GM23338 (cell line): ENCODE measurements at regions not wholly inside any gene's neighbourhood (a gene's known extent, or its start where the extent isn't known, plus 50 kb on each side); places are given as distances from the start of the nearest gene placed in this dataset.

ENCODE experiments used
- ATAC-seq: fragments of 200-7000 bp; cut with Tn5 transposase; 3 replicates; pipeline ENCODE4 v1.9.1; 2020
- DNase-seq: peaks from one replicate; pipeline ENCODE4 v3.0.0-alpha.2; 2015; ENCODE audit warnings: low spot score
- H2AFZ ChIP-seq: fragments of 200-600 bp; sonication (generic); 2 replicates; pipeline ENCODE4 v1.8.0; 2016; ENCODE audit warnings: antibody characterized with exemption, mild to moderate bottlenecking, moderate library complexity
- H3F3A ChIP-seq: fragments of 200-600 bp; sonication (generic); replicated peaks from 2 replicates; pipeline ENCODE4 v1.8.0; 2017; ENCODE audit warnings: antibody characterized with exemption, mixed run types, low read depth
- H3K27ac ChIP-seq: fragments of 200-600 bp; sonication (generic); 2 replicates; pipeline ENCODE4 v1.6.1; 2016; ENCODE audit warnings: low read depth
- H3K27me3 ChIP-seq: fragments of 200-600 bp; sonication (generic); 2 replicates; pipeline ENCODE4 v1.8.0; 2016; ENCODE audit warnings: mild to moderate bottlenecking, mixed run types, moderate library complexity; ENCODE audit not compliant: insufficient read depth
- H3K36me3 ChIP-seq: fragments of 200-600 bp; sonication (generic); 2 replicates; pipeline ENCODE4 v1.8.0; 2016; ENCODE audit warnings: mild to moderate bottlenecking; ENCODE audit not compliant: insufficient read depth
- H3K4me1 ChIP-seq: fragments of 200-600 bp; sonication (generic); 2 replicates; pipeline ENCODE4 v1.8.0; 2016; ENCODE audit warnings: mild to moderate bottlenecking, moderate library complexity; ENCODE audit not compliant: insufficient read depth
- H3K4me2 ChIP-seq: fragments of 200-600 bp; sonication (generic); 2 replicates; pipeline ENCODE4 v1.7.1; 2017; ENCODE audit warnings: mixed run types
- H3K4me3 ChIP-seq: fragments of 200-600 bp; sonication (generic); 2 replicates; pipeline ENCODE4 v1.6.1; 2016; ENCODE audit warnings: mixed run types
- H3K79me2 ChIP-seq: fragments of 200-600 bp; sonication (generic); replicated peaks from 2 replicates; pipeline ENCODE4 v1.8.0; 2017; ENCODE audit warnings: mild to moderate bottlenecking; ENCODE audit not compliant: insufficient read depth
- H3K9me2 ChIP-seq: fragments of 200-600 bp; sonication (generic); 2 replicates; pipeline ENCODE4 v1.8.0; 2017; ENCODE audit not compliant: insufficient read depth
- H4K20me1 ChIP-seq: fragments of 200-600 bp; sonication (generic); replicated peaks from 2 replicates; pipeline ENCODE4 v1.8.0; 2017; ENCODE audit warnings: mild to moderate bottlenecking; ENCODE audit not compliant: insufficient read depth
- H3K27ac Mint-ChIP-seq: 2 replicates; pipeline ENCODE4 v1.8.0; 2020; ENCODE audit warnings: inconsistent platforms, mild to moderate bottlenecking, moderate library complexity, mixed read lengths
- H3K27me3 Mint-ChIP-seq: 3 replicates; pipeline ENCODE4 v1.8.0; 2022; ENCODE audit warnings: low read depth, mild to moderate bottlenecking, moderate library complexity, mixed read lengths, inconsistent platforms; ENCODE audit not compliant: insufficient read depth, poor library complexity
- H3K36me3 Mint-ChIP-seq: 3 replicates; pipeline ENCODE4 v1.8.0; 2021; ENCODE audit warnings: low read depth, mild to moderate bottlenecking, inconsistent platforms, moderate library complexity, mixed read lengths
- H3K4me1 Mint-ChIP-seq: 3 replicates; pipeline ENCODE4 v1.8.0; 2020; ENCODE audit warnings: mild to moderate bottlenecking, inconsistent platforms, mixed read lengths
- H3K4me3 Mint-ChIP-seq: 3 replicates; pipeline ENCODE4 v1.8.0; 2021; ENCODE audit warnings: moderate library complexity, mild to moderate bottlenecking, inconsistent platforms, mixed read lengths
- H3K9me3 Mint-ChIP-seq: 3 replicates; pipeline ENCODE4 v1.8.0; 2020; ENCODE audit warnings: moderate library complexity, mild to moderate bottlenecking, inconsistent platforms, mixed read lengths
- CREB1 ChIP-seq: fragments of 250-450 bp; sonication (Bioruptor Pico); IDR thresholded peaks from 2 replicates; pipeline ENCODE4 v1.5.0; 2020; ENCODE audit warnings: low read depth, mild to moderate bottlenecking, moderate library complexity
- JUNB ChIP-seq: IDR thresholded peaks from one replicate; pipeline ENCODE4 v1.6.1; 2016; ENCODE audit warnings: antibody characterized with exemption; ENCODE audit not compliant: unreplicated experiment
- NANOG ChIP-seq: IDR thresholded peaks from 2 replicates; pipeline ENCODE4 v1.6.1; 2016; ENCODE audit warnings: antibody characterized with exemption, borderline replicate concordance
- POLR2AphosphoS5 ChIP-seq: IDR thresholded peaks from 2 replicates; pipeline ENCODE4 v1.6.1; 2016; ENCODE audit warnings: antibody characterized with exemption, low read depth
- ZNF114 ChIP-seq: fragments of 250-450 bp; sonication (Bioruptor Pico); IDR thresholded peaks from 2 replicates; pipeline ENCODE4 v1.5.0; 2020; ENCODE audit warnings: mild to moderate bottlenecking, moderate library complexity
- ZNF331 ChIP-seq: fragments of 250-450 bp; sonication (Bioruptor Pico); IDR thresholded peaks from 2 replicates; pipeline ENCODE4 v1.5.0; 2020; ENCODE audit warnings: low read depth, mild to moderate bottlenecking, moderate library complexity
- TF ChIP-seq, protein P1 (sequence below), 2 experiments: fragments of 200-600 bp in 1 of 2; sonication (generic) in 1 of 2; conservative IDR thresholded peaks; 2 replicates each; pipeline versions ENCODE4 v1.5.1 to v1.6.1; 2016 to 2017; ENCODE audit warnings: antibody characterized with exemption in 2 of 2, low read depth in 2 of 2, mild to moderate bottlenecking in 2 of 2, moderate library complexity in 1 of 2
- TF ChIP-seq, protein P2 (sequence below): IDR thresholded peaks from one replicate; pipeline ENCODE4 v1.6.1; 2018; ENCODE audit warnings: antibody characterized with exemption; ENCODE audit not compliant: unreplicated experiment
- TF ChIP-seq, protein P3 (sequence below): fragments of 250-450 bp; sonication (Bioruptor Pico); IDR thresholded peaks from 2 replicates; pipeline ENCODE4 v1.5.0; 2020; ENCODE audit warnings: mild to moderate bottlenecking, moderate library complexity
- TF ChIP-seq, protein P4 (sequence below): IDR thresholded peaks from 2 replicates; pipeline ENCODE4 v1.6.1; 2016; ENCODE audit warnings: antibody characterized with exemption

DNA sequence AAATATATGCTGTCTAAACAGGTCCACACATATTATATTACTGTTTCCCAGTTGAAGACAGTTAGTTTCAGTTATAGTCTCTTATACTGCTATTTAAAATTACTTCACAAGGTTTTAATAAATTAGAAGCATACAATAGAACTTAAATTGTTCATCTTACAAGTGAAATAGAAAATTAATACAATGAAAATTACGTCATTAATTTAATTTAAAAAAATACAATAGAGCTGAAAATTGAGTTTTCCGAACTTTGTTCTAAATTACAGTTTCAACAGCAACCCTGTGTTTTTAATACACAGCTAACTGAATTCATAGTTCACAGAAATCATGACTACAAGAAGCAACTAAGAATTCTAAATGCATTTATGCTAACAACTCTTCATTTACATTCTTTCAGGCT, 525.7 kb upstream of the FOXG1 start:
- Histone ChIP-seq H3K4me1 (no peaks in the 10 kb centered on the region), H3K27ac (no peak overlapping the region), H3K27me3 (no peaks in the 10 kb centered on the region), H4K20me1 (no peaks in the 10 kb centered on the region), H3K4me2 (no peak overlapping the region), H3K9me2 (no peaks in the 10 kb centered on the region; the same call in 1 of the 2 replicates), H3K36me3 (no peaks in the 10 kb centered on the region), H3F3A (no peaks in the 10 kb centered on the region), H3K79me2 (no peaks in the 10 kb centered on the region), H2AFZ (no peak overlapping the region), H3K4me3 (no peak overlapping the region)
- H3K4me1 Mint-ChIP-seq: peaks cover 6% of the 10 kb centered on the region
- no peak overlapping the region for H3K27ac Mint-ChIP-seq
- TF ChIP-seq, protein P1, sequence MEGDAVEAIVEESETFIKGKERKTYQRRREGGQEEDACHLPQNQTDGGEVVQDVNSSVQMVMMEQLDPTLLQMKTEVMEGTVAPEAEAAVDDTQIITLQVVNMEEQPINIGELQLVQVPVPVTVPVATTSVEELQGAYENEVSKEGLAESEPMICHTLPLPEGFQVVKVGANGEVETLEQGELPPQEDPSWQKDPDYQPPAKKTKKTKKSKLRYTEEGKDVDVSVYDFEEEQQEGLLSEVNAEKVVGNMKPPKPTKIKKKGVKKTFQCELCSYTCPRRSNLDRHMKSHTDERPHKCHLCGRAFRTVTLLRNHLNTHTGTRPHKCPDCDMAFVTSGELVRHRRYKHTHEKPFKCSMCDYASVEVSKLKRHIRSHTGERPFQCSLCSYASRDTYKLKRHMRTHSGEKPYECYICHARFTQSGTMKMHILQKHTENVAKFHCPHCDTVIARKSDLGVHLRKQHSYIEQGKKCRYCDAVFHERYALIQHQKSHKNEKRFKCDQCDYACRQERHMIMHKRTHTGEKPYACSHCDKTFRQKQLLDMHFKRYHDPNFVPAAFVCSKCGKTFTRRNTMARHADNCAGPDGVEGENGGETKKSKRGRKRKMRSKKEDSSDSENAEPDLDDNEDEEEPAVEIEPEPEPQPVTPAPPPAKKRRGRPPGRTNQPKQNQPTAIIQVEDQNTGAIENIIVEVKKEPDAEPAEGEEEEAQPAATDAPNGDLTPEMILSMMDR (conservative IDR thresholded peaks at IDR 0.05; ENCODE audit: low read depth in 2 of 2): no peak
- no peak for TF ChIP-seq ZNF114 (CRISPR knock-in tag)
- TF ChIP-seq CREB1: no peak
- no peak for TF ChIP-seq ZNF331 (CRISPR knock-in tag)
- no peak for TF ChIP-seq JUNB
- DNase-seq: no peak
- H3K9me3 Mint-ChIP-seq: peaks cover 21% of the 10 kb centered on the region
- no peak overlapping the region for H3K4me3 Mint-ChIP-seq
- no peak for ATAC-seq
- H3K36me3 Mint-ChIP-seq: peaks cover 12% of the 10 kb centered on the region; the same call in 2 of the 3 replicates
- no peaks in the 10 kb centered on the region for H3K27me3 Mint-ChIP-seq

DNA sequence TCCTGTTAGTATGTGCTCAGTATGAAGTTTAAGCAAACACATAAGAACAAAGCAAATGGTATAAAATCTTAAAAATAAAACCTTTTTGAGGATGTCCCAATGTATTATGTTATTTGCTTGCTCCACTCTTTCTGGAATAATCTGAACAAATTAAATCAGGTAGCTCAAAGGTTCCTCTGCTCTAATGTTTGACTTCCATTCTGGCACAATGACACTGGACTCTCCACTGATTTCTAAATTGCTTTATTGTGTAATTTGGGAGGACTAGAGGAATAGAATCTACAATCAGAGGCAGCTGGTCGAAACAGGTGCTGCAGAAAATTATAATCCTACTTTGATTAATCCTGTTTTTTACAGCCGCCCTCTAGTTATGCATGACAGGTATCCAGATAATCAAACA, 523.7 kb upstream of the FOXG1 start:
- no peak overlapping the region for H3K27ac Mint-ChIP-seq
- H4K20me1 ChIP-seq: no peaks in the 10 kb centered on the region
- no peak overlapping the region for H3K4me2 ChIP-seq
- no peaks in the 10 kb centered on the region for H3K36me3 ChIP-seq
- peaks cover 22% of the 10 kb centered on the region for H3K9me3 Mint-ChIP-seq
- DNase-seq: no peak
- no peaks in the 10 kb centered on the region for H3K79me2 ChIP-seq
- no peak overlapping the region for H3K4me3 ChIP-seq
- H3K27me3 ChIP-seq: no peaks in the 10 kb centered on the region
- H2AFZ ChIP-seq: no peak overlapping the region
- no peaks in the 10 kb centered on the region for H3K27me3 Mint-ChIP-seq
- H3K4me1 ChIP-seq: no peaks in the 10 kb centered on the region
- no peaks in the 10 kb centered on the region for H3F3A ChIP-seq
- no peak for ATAC-seq
- H3K9me2 ChIP-seq: no peaks in the 10 kb centered on the region; the same call in 1 of the 2 replicates
- H3K4me1 Mint-ChIP-seq: peaks cover 4% of the 10 kb centered on the region
- H3K4me3 Mint-ChIP-seq: no peak overlapping the region
- peaks cover 12% of the 10 kb centered on the region; the same call in 2 of the 3 replicates for H3K36me3 Mint-ChIP-seq
- H3K27ac ChIP-seq: no peak overlapping the region
- TF ChIP-seq, protein P2, sequence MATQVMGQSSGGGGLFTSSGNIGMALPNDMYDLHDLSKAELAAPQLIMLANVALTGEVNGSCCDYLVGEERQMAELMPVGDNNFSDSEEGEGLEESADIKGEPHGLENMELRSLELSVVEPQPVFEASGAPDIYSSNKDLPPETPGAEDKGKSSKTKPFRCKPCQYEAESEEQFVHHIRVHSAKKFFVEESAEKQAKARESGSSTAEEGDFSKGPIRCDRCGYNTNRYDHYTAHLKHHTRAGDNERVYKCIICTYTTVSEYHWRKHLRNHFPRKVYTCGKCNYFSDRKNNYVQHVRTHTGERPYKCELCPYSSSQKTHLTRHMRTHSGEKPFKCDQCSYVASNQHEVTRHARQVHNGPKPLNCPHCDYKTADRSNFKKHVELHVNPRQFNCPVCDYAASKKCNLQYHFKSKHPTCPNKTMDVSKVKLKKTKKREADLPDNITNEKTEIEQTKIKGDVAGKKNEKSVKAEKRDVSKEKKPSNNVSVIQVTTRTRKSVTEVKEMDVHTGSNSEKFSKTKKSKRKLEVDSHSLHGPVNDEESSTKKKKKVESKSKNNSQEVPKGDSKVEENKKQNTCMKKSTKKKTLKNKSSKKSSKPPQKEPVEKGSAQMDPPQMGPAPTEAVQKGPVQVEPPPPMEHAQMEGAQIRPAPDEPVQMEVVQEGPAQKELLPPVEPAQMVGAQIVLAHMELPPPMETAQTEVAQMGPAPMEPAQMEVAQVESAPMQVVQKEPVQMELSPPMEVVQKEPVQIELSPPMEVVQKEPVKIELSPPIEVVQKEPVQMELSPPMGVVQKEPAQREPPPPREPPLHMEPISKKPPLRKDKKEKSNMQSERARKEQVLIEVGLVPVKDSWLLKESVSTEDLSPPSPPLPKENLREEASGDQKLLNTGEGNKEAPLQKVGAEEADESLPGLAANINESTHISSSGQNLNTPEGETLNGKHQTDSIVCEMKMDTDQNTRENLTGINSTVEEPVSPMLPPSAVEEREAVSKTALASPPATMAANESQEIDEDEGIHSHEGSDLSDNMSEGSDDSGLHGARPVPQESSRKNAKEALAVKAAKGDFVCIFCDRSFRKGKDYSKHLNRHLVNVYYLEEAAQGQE: no peak
- TF ChIP-seq, protein P3, sequence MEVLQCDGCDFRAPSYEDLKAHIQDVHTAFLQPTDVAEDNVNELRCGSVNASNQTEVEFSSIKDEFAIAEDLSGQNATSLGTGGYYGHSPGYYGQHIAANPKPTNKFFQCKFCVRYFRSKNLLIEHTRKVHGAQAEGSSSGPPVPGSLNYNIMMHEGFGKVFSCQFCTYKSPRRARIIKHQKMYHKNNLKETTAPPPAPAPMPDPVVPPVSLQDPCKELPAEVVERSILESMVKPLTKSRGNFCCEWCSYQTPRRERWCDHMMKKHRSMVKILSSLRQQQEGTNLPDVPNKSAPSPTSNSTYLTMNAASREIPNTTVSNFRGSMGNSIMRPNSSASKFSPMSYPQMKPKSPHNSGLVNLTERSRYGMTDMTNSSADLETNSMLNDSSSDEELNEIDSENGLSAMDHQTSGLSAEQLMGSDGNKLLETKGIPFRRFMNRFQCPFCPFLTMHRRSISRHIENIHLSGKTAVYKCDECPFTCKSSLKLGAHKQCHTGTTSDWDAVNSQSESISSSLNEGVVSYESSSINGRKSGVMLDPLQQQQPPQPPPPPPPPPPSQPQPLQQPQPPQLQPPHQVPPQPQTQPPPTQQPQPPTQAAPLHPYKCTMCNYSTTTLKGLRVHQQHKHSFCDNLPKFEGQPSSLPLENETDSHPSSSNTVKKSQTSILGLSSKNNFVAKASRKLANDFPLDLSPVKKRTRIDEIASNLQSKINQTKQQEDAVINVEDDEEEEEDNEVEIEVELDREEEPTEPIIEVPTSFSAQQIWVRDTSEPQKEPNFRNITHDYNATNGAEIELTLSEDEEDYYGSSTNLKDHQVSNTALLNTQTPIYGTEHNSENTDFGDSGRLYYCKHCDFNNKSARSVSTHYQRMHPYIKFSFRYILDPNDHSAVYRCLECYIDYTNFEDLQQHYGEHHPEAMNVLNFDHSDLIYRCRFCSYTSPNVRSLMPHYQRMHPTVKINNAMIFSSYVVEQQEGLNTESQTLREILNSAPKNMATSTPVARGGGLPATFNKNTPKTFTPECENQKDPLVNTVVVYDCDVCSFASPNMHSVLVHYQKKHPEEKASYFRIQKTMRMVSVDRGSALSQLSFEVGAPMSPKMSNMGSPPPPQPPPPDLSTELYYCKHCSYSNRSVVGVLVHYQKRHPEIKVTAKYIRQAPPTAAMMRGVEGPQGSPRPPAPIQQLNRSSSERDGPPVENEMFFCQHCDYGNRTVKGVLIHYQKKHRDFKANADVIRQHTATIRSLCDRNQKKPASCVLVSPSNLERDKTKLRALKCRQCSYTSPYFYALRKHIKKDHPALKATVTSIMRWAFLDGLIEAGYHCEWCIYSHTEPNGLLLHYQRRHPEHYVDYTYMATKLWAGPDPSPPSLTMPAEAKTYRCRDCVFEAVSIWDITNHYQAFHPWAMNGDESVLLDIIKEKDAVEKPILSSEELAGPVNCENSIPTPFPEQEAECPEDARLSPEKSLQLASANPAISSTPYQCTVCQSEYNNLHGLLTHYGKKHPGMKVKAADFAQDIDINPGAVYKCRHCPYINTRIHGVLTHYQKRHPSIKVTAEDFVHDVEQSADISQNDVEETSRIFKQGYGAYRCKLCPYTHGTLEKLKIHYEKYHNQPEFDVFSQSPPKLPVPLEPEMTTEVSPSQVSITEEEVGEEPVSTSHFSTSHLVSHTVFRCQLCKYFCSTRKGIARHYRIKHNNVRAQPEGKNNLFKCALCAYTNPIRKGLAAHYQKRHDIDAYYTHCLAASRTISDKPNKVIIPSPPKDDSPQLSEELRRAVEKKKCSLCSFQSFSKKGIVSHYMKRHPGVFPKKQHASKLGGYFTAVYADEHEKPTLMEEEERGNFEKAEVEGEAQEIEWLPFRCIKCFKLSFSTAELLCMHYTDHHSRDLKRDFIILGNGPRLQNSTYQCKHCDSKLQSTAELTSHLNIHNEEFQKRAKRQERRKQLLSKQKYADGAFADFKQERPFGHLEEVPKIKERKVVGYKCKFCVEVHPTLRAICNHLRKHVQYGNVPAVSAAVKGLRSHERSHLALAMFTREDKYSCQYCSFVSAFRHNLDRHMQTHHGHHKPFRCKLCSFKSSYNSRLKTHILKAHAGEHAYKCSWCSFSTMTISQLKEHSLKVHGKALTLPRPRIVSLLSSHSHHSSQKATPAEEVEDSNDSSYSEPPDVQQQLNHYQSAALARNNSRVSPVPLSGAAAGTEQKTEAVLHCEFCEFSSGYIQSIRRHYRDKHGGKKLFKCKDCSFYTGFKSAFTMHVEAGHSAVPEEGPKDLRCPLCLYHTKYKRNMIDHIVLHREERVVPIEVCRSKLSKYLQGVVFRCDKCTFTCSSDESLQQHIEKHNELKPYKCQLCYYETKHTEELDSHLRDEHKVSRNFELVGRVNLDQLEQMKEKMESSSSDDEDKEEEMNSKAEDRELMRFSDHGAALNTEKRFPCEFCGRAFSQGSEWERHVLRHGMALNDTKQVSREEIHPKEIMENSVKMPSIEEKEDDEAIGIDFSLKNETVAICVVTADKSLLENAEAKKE (CRISPR knock-in tag): no peak
- TF ChIP-seq, protein P4, sequence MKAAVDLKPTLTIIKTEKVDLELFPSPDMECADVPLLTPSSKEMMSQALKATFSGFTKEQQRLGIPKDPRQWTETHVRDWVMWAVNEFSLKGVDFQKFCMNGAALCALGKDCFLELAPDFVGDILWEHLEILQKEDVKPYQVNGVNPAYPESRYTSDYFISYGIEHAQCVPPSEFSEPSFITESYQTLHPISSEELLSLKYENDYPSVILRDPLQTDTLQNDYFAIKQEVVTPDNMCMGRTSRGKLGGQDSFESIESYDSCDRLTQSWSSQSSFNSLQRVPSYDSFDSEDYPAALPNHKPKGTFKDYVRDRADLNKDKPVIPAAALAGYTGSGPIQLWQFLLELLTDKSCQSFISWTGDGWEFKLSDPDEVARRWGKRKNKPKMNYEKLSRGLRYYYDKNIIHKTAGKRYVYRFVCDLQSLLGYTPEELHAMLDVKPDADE: no peak
- TF ChIP-seq JUNB (no peak), POLR2AphosphoS5 (no peak), CREB1 (no peak), NANOG (no peak), ZNF114 (CRISPR knock-in tag) (no peak)
